Superior temporal gyrus (tissue), 1 donor: ENCODE measurements at regions not wholly inside any gene's neighbourhood (a gene's known extent, or its start where the extent isn't known, plus 50 kb on each side); places are given as distances from the start of the nearest gene placed in this dataset.
"Not testable (repeated sequence)": the region's sequence is repeated elsewhere in the genome, so short reads cannot be mapped to it uniquely, and the experiment has no call there.

Experiments
- DNase-seq: peaks from one replicate; pipeline ENCODE4 v3.0.0-alpha.2; 2016; ENCODE audit errors: extremely low spot score

- peak; percentile 90 for DNase-seq
These were observed 65.2 kb downstream of the CCDC195 start for GRCh38 chr2:224650815-224651439.

GRCh38 chr2:224647684-224648083 is 62.5 kb upstream of the CUL3 start:
- DNase-seq: not testable (repeated sequence)

- no peak for DNase-seq
These were observed 61.2 kb upstream of the CUL3 start for GRCh38 chr2:224646242-224646846.

GRCh38 chr2:224645722-224646121 is 60.6 kb upstream of the CUL3 start:
- no peak for DNase-seq

- no peak for DNase-seq
These were observed 55.5 kb upstream of the CUL3 start for GRCh38 chr2:224640679-224641078.

- no peak for DNase-seq
These were observed 53.2 kb upstream of the CUL3 start for GRCh38 chr2:224638301-224638823.
